ENCODE measurements at regions not wholly inside any gene's neighbourhood (a gene's known extent, or its start where the extent isn't known, plus 50 kb on each side); places are given as distances from the start of the nearest gene placed in this dataset.
A peak's percentile ranks its signal among the peaks of the same experiment; 100 is the strongest.

DNA sequence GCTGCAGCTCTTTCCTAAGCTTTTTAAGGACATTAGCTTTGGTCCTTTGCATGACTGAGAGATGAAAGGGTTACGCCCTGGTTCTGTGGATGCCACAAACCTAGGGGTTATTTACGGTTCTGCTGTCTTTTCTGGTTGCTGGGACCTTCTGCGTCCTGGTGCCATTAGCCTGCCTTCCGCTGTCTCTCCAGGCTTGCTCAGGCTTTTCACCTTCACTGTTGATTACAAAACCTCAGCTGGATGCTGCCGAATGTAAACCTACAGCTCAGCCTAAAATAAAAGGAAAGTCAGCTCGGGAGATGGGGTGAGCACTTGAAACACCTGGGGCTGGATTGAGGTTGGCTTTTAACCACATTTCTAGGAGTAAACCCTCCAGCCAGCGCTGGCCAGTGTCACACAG, 130.9 kb upstream of the ARHGAP28 start:
- TF ChIP-seq ZNF219 (CRISPR knock-in tag; IDR thresholded peaks at IDR 0.05; ENCODE audit: borderline replicate concordance): no peak
- TF ChIP-seq ATF1 (CRISPR knock-in tag; IDR thresholded peaks at IDR 0.05): no peak
- TF ChIP-seq AFF4 (CRISPR knock-in tag; IDR thresholded peaks at IDR 0.05; ENCODE audit: borderline replicate concordance): no peak
- no peak for TF ChIP-seq ZNF416 (CRISPR knock-in tag; IDR thresholded peaks at IDR 0.05)
- no peak for TF ChIP-seq MXD4 (CRISPR knock-in tag; IDR thresholded peaks at IDR 0.05; ENCODE audit: borderline replicate concordance)
- no peak for TF ChIP-seq FOXP1 (CRISPR knock-in tag; IDR thresholded peaks at IDR 0.05; ENCODE audit: borderline replicate concordance)
- no peak for TF ChIP-seq GRHL2 (CRISPR knock-in tag; IDR thresholded peaks at IDR 0.05; ENCODE audit: insufficient replicate concordance, severe bottlenecking)
- TF ChIP-seq ZNF671 (CRISPR knock-in tag; IDR thresholded peaks at IDR 0.05): no peak
- no peak for TF ChIP-seq CTCF (IDR thresholded peaks at IDR 0.05)
- no peak for TF ChIP-seq ARID4B (CRISPR knock-in tag; IDR thresholded peaks at IDR 0.05; ENCODE audit: borderline replicate concordance)
- TF ChIP-seq NR2C2 (CRISPR knock-in tag; IDR thresholded peaks at IDR 0.05): no peak
- no peak for TF ChIP-seq AR (CRISPR knock-in tag; IDR thresholded peaks at IDR 0.05)
- TF ChIP-seq MYBL2 (CRISPR knock-in tag; IDR thresholded peaks at IDR 0.05): no peak
- TF ChIP-seq ZNF396 (CRISPR knock-in tag; IDR thresholded peaks at IDR 0.05; ENCODE audit: borderline replicate concordance): no peak
- no peak for TF ChIP-seq E2F4 (CRISPR knock-in tag; IDR thresholded peaks at IDR 0.05; ENCODE audit: borderline replicate concordance, low read depth)
- TF ChIP-seq, protein P1, sequence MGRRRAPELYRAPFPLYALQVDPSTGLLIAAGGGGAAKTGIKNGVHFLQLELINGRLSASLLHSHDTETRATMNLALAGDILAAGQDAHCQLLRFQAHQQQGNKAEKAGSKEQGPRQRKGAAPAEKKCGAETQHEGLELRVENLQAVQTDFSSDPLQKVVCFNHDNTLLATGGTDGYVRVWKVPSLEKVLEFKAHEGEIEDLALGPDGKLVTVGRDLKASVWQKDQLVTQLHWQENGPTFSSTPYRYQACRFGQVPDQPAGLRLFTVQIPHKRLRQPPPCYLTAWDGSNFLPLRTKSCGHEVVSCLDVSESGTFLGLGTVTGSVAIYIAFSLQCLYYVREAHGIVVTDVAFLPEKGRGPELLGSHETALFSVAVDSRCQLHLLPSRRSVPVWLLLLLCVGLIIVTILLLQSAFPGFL (CRISPR knock-in tag; IDR thresholded peaks at IDR 0.05; ENCODE audit: borderline replicate concordance): no peak
- Mint-ChIP-seq H3K36me3 (no peaks in the 10 kb centered on the region), H3K4me3 (no peak overlapping the region), H3K27ac (peak overlapping the region; percentile 60), H3K27me3 (ENCODE audit: low read depth) (no peaks in the 10 kb centered on the region), H3K4me1 (peaks cover 3% of the 10 kb centered on the region), H3K9me3 (no peaks in the 10 kb centered on the region)
- DNase-seq (ENCODE audit: low spot score) (no peak), ATAC-seq (peak; percentile 88)
- ChIA-PET CTCF (interaction anchor here (1.2 kb wide), 1 partner anchor 287 kb away, joined by 4 read pairs; no protein-coding TSS in a partner anchor), POLR2A (no interaction called here)
